GM23248 (cell line): ENCODE measurements at regions not wholly inside any gene's neighbourhood (a gene's known extent, or its start where the extent isn't known, plus 50 kb on each side); places are given as distances from the start of the nearest gene placed in this dataset.

Experiments used
- EZH2 ChIP-seq: fragments of 200-600 bp; sonication (generic); IDR thresholded peaks from 2 replicates; pipeline ENCODE4 v1.6.1; 2018; ENCODE audit warnings: antibody characterized with exemption, mild to moderate bottlenecking; ENCODE audit not compliant: insufficient read depth, poor library complexity, severe bottlenecking
- EZH2phosphoT487 ChIP-seq: fragments of 200-600 bp; sonication (generic); IDR thresholded peaks from 2 replicates; pipeline ENCODE4 v1.6.1; 2018; ENCODE audit warnings: antibody characterized with exemption, moderate library complexity, mild to moderate bottlenecking, low read depth; ENCODE audit not compliant: insufficient read depth

DNA sequence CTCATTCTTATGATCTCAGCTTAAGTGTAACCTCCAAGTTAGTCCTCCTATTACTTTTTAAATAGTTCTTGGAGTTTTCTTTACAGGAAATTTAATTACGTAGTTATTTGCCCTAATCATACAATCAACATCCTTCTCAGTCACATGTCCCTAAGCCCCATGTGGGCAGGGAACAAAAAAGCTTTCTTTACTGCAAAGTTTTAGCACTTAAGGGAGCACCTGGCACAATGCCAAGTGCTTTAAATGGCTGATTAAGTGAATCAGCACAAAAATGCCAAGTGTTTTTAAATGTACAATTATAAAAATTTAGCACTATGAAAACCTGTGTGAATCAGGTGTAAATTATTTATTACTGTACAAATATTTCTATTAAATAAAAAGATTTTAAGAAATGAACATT is 445.3 kb downstream of the C3orf38 start:
- no peak for TF ChIP-seq EZH2
- no peak for TF ChIP-seq EZH2phosphoT487
